SK-N-SH (cell line): ENCODE measurements at regions not wholly inside any gene's neighbourhood (a gene's known extent, or its start where the extent isn't known, plus 50 kb on each side); places are given as distances from the start of the nearest gene placed in this dataset.

Experiments
- CTCF ChIA-PET: fragments of 300-600, 350-600 bp; formaldehyde crosslinking; extraction: SDS; loops from one replicate; lab custom pipeline; 2021; lab: Yijun Ruan, JAX
- POLR2A ChIA-PET: fragments of 350-600 bp; sonication (Branson Sonifier 250); formaldehyde crosslinking; extraction: SDS; loops from one replicate; lab custom pipeline; 2020; ENCODE audit warnings: antibody characterized with exemption, inconsistent platforms; lab: Yijun Ruan, JAX
- DNase-seq: peaks from one replicate; pipeline ENCODE4 v3.0.0; 2012
- H2AFZ ChIP-seq: fragments of 200-600 bp; sonication (generic); 2 replicates; pipeline ENCODE4 v1.8.1; 2016; ENCODE audit warnings: antibody characterized with exemption, mild to moderate bottlenecking, low read depth
- H3F3A ChIP-seq: fragments of 200-600 bp; sonication (generic); replicated peaks from 2 replicates; pipeline ENCODE3; 2016; ENCODE audit warnings: antibody characterized with exemption, mild to moderate bottlenecking; ENCODE audit not compliant: insufficient read depth
- H3K27ac ChIP-seq, 2 experiments: fragments of 200-500 bp in 1 of 2; fragments of 200-600 bp in 1 of 2; sonication (Bioruptor generic) in 1 of 2; sonication (generic), shearing (Covaris generic) in 1 of 2; 2 replicates each; pipeline versions ENCODE4 v1.5.1 to v1.6.1; 2014 to 2016; ENCODE audit warnings: low read depth in 2 of 2, inconsistent platforms in 1 of 2, low read length in 1 of 2, mild to moderate bottlenecking in 1 of 2, mixed read lengths in 1 of 2
- H3K27me3 ChIP-seq: fragments of 200-600 bp; sonication (generic), shearing (Covaris generic); 2 replicates; pipeline ENCODE4 v1.6.1; 2016; ENCODE audit warnings: mixed run types; ENCODE audit not compliant: insufficient read depth
- H3K36me3 ChIP-seq, 2 experiments: fragments of 200-500 bp in 1 of 2; fragments of 200-600 bp in 1 of 2; sonication (Bioruptor generic) in 1 of 2; sonication (generic) in 1 of 2; replicated peaks in 1 of 2; 2 replicates each; pipeline versions ENCODE3 to v1.5.1; 2014 to 2016; ENCODE audit warnings: low read length in 1 of 2, mild to moderate bottlenecking in 1 of 2; ENCODE audit not compliant: insufficient read depth in 2 of 2, control insufficient read depth in 1 of 2
- H3K4me1 ChIP-seq, 2 experiments: fragments of 200-500 bp in 1 of 2; fragments of 200-600 bp in 1 of 2; sonication (Bioruptor generic) in 1 of 2; sonication (generic), shearing (Covaris generic) in 1 of 2; 2 replicates each; pipeline versions ENCODE4 v1.5.1 to v1.6.1; 2014 to 2016; ENCODE audit warnings: low read depth in 1 of 2, low read length in 1 of 2, mixed run types in 1 of 2; ENCODE audit not compliant: insufficient read depth in 2 of 2, control insufficient read depth in 1 of 2
- H3K4me2 ChIP-seq: fragments of 200-600 bp; sonication (generic), shearing (Covaris generic); 2 replicates; pipeline ENCODE4 v1.6.1; 2017; ENCODE audit warnings: mixed run types
- H3K4me3 ChIP-seq, 2 experiments: fragments of 200-500 bp in 1 of 2; fragments of 200-600 bp in 1 of 2; sonication (Bioruptor generic) in 1 of 2; sonication (generic), shearing (Covaris generic) in 1 of 2; 2 replicates each; pipeline versions ENCODE4 v1.5.1 to v1.8.1; 2014 to 2016; ENCODE audit warnings: low read depth in 2 of 2, inconsistent platforms in 1 of 2, low read length in 1 of 2, mild to moderate bottlenecking in 1 of 2, mixed read lengths in 1 of 2, moderate library complexity in 1 of 2
- H3K79me2 ChIP-seq: fragments of 200-600 bp; sonication (generic); 2 replicates; pipeline ENCODE4 v1.8.1; 2017; ENCODE audit warnings: mild to moderate bottlenecking; ENCODE audit not compliant: insufficient read depth
- H3K9ac ChIP-seq: fragments of 200-600 bp; sonication (generic); 2 replicates; pipeline ENCODE4 v1.6.1; 2017; ENCODE audit warnings: mixed run types
- H3K9me2 ChIP-seq: fragments of 200-600 bp; sonication (generic); 2 replicates; pipeline ENCODE4 v1.6.1; 2017; ENCODE audit warnings: mixed run types
- H3K9me3 ChIP-seq: fragments of 200-600 bp; sonication (generic); 2 replicates; pipeline ENCODE4 v1.6.1; 2017; ENCODE audit warnings: mixed run types, mild to moderate bottlenecking, moderate library complexity
- H4K20me1 ChIP-seq: fragments of 200-600 bp; sonication (generic); 2 replicates; pipeline ENCODE4 v1.6.1; 2017; ENCODE audit warnings: mild to moderate bottlenecking, mixed run types; ENCODE audit not compliant: insufficient read depth
- EP300 ChIP-seq, 2 experiments: IDR thresholded peaks; 2 replicates each; pipeline versions ENCODE4 v1.4.0 to v1.6.1; 2012; ENCODE audit warnings: borderline replicate concordance in 1 of 2, low read depth in 1 of 2, low read length in 1 of 2
- FOSL2 ChIP-seq: IDR thresholded peaks from 2 replicates; pipeline ENCODE4 v1.4.0; 2012; ENCODE audit warnings: low read depth, mild to moderate bottlenecking, moderate library complexity, borderline replicate concordance
- GATA2 ChIP-seq: sonication (generic); formaldehyde crosslinking; IDR thresholded peaks from 2 replicates; pipeline ENCODE4 v1.5.0; 2020; ENCODE audit warnings: mild to moderate bottlenecking, missing genetic modification reagents
- JUND ChIP-seq: IDR thresholded peaks from 2 replicates; pipeline ENCODE4 v1.4.0; 2012
- NRF1 ChIP-seq: IDR thresholded peaks from 2 replicates; pipeline ENCODE4 v1.6.1; 2012; ENCODE audit warnings: low read depth, mild to moderate bottlenecking, low read length
- REST ChIP-seq: IDR thresholded peaks from 2 replicates; pipeline ENCODE4 v1.6.1; 2012; ENCODE audit warnings: mild to moderate bottlenecking, low read depth, low read length, moderate library complexity
- SIN3A ChIP-seq: IDR thresholded peaks from 2 replicates; pipeline ENCODE4 v1.6.1; 2012; ENCODE audit warnings: low read depth, mild to moderate bottlenecking, low read length, moderate library complexity, borderline replicate concordance
- SMC3 ChIP-seq: IDR thresholded peaks from 2 replicates; pipeline ENCODE4 v1.6.1; 2012; ENCODE audit warnings: low read depth, low read length, improper control_type of control experiment
- TCF12 ChIP-seq: IDR thresholded peaks from 2 replicates; pipeline ENCODE4 v1.4.0; 2012
- USF1 ChIP-seq: IDR thresholded peaks from 2 replicates; pipeline ENCODE4 v1.4.0; 2012; ENCODE audit warnings: low read depth, borderline replicate concordance
- USF2 ChIP-seq: fragments of 150-350 bp; IDR thresholded peaks from 2 replicates; pipeline ENCODE4 v1.6.1; 2017; ENCODE audit warnings: antibody characterized with exemption, low read length, low read depth, borderline replicate concordance
- ZBTB33 ChIP-seq: IDR thresholded peaks from 2 replicates; pipeline ENCODE4 v1.4.0; 2012; ENCODE audit warnings: low read depth, borderline replicate concordance
- WGBS: methylation state at CpG from one replicate; pipeline ENCODE4 v1.1.6; 2017; ENCODE audit warnings: low lambda C conversion rate; 5-methylcytosine and 5-hydroxymethylcytosine counted together

GRCh38 chr4:35912174-35912573 is 332.1 kb downstream of the ARAP2 start (continued):
- TF ChIP-seq REST (no peak), FOSL2 (no peak), GATA2 (no peak), NRF1 (no peak), TCF12 (no peak), ZBTB33 (no peak), EP300 (IDR thresholded peaks at IDR 0.05; ENCODE audit: borderline replicate concordance in 1 of 2, low read depth in 1 of 2, low read length in 1 of 2) (no peak), SIN3A (no peak), USF1 (no peak), JUND (no peak)

- Histone ChIP-seq H3K4me1 (no peaks in the 10 kb centered on the region; a peak in 1 of 4 replicates), H3K79me2 (no peaks in the 10 kb centered on the region), H3K4me2 (no peak overlapping the region), H2AFZ (no peak overlapping the region), H3F3A (no peaks in the 10 kb centered on the region), H3K9ac (no peak overlapping the region), H3K27ac (no peak overlapping the region), H4K20me1 (no peaks in the 10 kb centered on the region), H3K4me3 (no peak overlapping the region), H3K9me2 (no peaks in the 10 kb centered on the region), H3K9me3 (no peaks in the 10 kb centered on the region), H3K36me3 (no peaks in the 10 kb centered on the region), H3K27me3 (no peaks in the 10 kb centered on the region)
- POLR2A ChIA-PET, result no interaction called here
- no peak for DNase-seq
- WGBS, result 23% methylated on average over 1 of the region's 1 CpG
- TF ChIP-seq EP300 (IDR thresholded peaks at IDR 0.05; ENCODE audit: borderline replicate concordance in 1 of 2, low read depth in 1 of 2, low read length in 1 of 2) (no peak), SMC3 (no peak), USF2 (no peak)
- CTCF ChIA-PET, result interaction anchor here (0.6 to 2.0 kb wide), 2 partner anchors 9 to 16 kb away, joined by 3 to 7 read pairs; no protein-coding TSS in a partner anchor
Observed at GRCh38 chr4:35918491-35918977, 325.8 kb downstream of the ARAP2 start.
